HEK293T (cell line): ENCODE measurements at regions not wholly inside any gene's neighbourhood (a gene's known extent, or its start where the extent isn't known, plus 50 kb on each side); places are given as distances from the start of the nearest gene placed in this dataset.

Source experiments
- CTCF ChIA-PET: fragments of 350-600 bp; formaldehyde crosslinking; extraction: SDS; loops from one replicate; lab custom pipeline; 2021; ENCODE audit warnings: antibody characterized with exemption, inconsistent platforms; lab: Yijun Ruan, JAX
- POLR2A ChIA-PET: fragments of 350-600 bp; formaldehyde crosslinking; extraction: SDS; loops from one replicate; lab custom pipeline; 2020; ENCODE audit warnings: antibody characterized with exemption, inconsistent platforms; lab: Yijun Ruan, JAX
- DNase-seq: peaks from one replicate; pipeline ENCODE4 v3.0.0; 2012; ENCODE audit warnings: mixed read lengths; ENCODE audit errors: extremely low spot score
- ARNT ChIP-seq: fragments of 450-650 bp; IDR thresholded peaks from 2 replicates; pipeline ENCODE4 v1.6.1; 2017; ENCODE audit warnings: mild to moderate bottlenecking
- BHLHE40 ChIP-seq: fragments of 450-650 bp; IDR thresholded peaks from 2 replicates; pipeline ENCODE4 v1.6.1; 2016; ENCODE audit warnings: mild to moderate bottlenecking, moderate library complexity, borderline replicate concordance
- CTBP1 ChIP-seq: fragments of 450-650 bp; IDR thresholded peaks from 2 replicates; pipeline ENCODE4 v1.6.1; 2016; ENCODE audit warnings: borderline replicate concordance
- ELF4 ChIP-seq: fragments of 450-650 bp; IDR thresholded peaks from 2 replicates; pipeline ENCODE4 v1.6.1; 2017; ENCODE audit warnings: antibody characterized with exemption
- FOXA1 ChIP-seq: fragments of 450-650 bp; IDR thresholded peaks from 2 replicates; pipeline ENCODE4 v1.6.1; 2016; ENCODE audit warnings: mild to moderate bottlenecking
- FOXK2 ChIP-seq: fragments of 450-650 bp; IDR thresholded peaks from 2 replicates; pipeline ENCODE4 v1.6.1; 2016; ENCODE audit warnings: mild to moderate bottlenecking
- FOXM1 ChIP-seq: fragments of 450-650 bp; IDR thresholded peaks from 2 replicates; pipeline ENCODE4 v1.6.1; 2017; ENCODE audit warnings: mild to moderate bottlenecking, borderline replicate concordance
- HDGF ChIP-seq: fragments of 450-650 bp; IDR thresholded peaks from 2 replicates; pipeline ENCODE4 v1.6.1; 2017; ENCODE audit warnings: antibody characterized with exemption, borderline replicate concordance
- L3MBTL2 ChIP-seq: fragments of 450-650 bp; conservative IDR thresholded peaks from 2 replicates; pipeline ENCODE4 v1.6.1; 2016; ENCODE audit warnings: mild to moderate bottlenecking
- LEF1 ChIP-seq: fragments of 450-650 bp; IDR thresholded peaks from 2 replicates; pipeline ENCODE4 v1.6.1; 2017; ENCODE audit warnings: mild to moderate bottlenecking, borderline replicate concordance
- NFRKB ChIP-seq: fragments of 450-650 bp; IDR thresholded peaks from 2 replicates; pipeline ENCODE4 v1.6.1; 2016; ENCODE audit warnings: mild to moderate bottlenecking, moderate library complexity
- SP1 ChIP-seq: fragments of 450-650 bp; IDR thresholded peaks from 2 replicates; pipeline ENCODE4 v1.6.1; 2017
- SUZ12 ChIP-seq: fragments of 450-650 bp; IDR thresholded peaks from 2 replicates; pipeline ENCODE4 v1.6.1; 2016; ENCODE audit warnings: mild to moderate bottlenecking
- TARDBP ChIP-seq: fragments of 450-650 bp; IDR thresholded peaks from 2 replicates; pipeline ENCODE4 v1.6.1; 2016
- ZNF384 ChIP-seq: fragments of 450-650 bp; IDR thresholded peaks from 2 replicates; pipeline ENCODE4 v1.6.1; 2016
- TF ChIP-seq, protein P1 (sequence below): fragments of 450-650 bp; IDR thresholded peaks from 2 replicates; pipeline ENCODE4 v1.6.1; 2016

DNA sequence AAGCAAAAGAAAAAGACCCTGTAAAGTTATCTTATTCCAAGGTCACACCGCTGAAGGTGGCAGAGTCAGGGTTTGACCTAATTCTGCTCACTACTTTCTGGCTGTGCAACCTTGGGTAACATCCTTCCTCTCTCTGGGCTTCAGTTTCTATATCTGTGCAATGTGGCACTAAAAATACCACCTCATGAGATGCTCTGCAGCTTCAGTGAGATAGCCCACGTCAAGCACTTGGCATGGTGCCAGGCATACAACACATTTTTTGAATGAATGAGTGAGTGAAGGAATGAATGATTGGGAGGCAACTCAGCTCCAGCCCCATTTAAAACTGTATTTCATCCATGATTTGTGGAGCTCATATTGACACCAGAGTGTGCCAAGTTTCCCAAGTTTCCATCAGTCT is 62.3 kb downstream of the FOXI1 start:
- DNase-seq, result no peak
- POLR2A ChIA-PET, result no interaction called here
- CTCF ChIA-PET, result interaction anchor here (1.2 kb wide), 1 partner anchor 16 kb away, joined by 4 read pairs; no protein-coding TSS in a partner anchor
- TF ChIP-seq L3MBTL2 (no peak), ZNF384 (no peak), LEF1 (no peak), FOXA1 (no peak), FOXM1 (no peak), CTBP1 (no peak), FOXK2 (no peak), NFRKB (no peak), BHLHE40 (no peak), TARDBP (no peak), SP1 (no peak), ARNT (no peak), HDGF (no peak), SUZ12 (no peak), ELF4 (no peak)
- TF ChIP-seq, protein P1, sequence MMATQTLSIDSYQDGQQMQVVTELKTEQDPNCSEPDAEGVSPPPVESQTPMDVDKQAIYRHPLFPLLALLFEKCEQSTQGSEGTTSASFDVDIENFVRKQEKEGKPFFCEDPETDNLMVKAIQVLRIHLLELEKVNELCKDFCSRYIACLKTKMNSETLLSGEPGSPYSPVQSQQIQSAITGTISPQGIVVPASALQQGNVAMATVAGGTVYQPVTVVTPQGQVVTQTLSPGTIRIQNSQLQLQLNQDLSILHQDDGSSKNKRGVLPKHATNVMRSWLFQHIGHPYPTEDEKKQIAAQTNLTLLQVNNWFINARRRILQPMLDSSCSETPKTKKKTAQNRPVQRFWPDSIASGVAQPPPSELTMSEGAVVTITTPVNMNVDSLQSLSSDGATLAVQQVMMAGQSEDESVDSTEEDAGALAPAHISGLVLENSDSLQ, result no peak

GRCh38 chr5:170168797-170169196 is 63.1 kb downstream of the FOXI1 start:
- TF ChIP-seq FOXM1 (no peak), TARDBP (no peak), NFRKB (no peak), ELF4 (no peak), SP1 (no peak)
- ChIA-PET CTCF (interaction anchor here (0.7 kb wide), 1 partner anchor 248 kb away, joined by 3 read pairs; no protein-coding TSS in a partner anchor), POLR2A (no interaction called here)
- no peak for DNase-seq

DNA sequence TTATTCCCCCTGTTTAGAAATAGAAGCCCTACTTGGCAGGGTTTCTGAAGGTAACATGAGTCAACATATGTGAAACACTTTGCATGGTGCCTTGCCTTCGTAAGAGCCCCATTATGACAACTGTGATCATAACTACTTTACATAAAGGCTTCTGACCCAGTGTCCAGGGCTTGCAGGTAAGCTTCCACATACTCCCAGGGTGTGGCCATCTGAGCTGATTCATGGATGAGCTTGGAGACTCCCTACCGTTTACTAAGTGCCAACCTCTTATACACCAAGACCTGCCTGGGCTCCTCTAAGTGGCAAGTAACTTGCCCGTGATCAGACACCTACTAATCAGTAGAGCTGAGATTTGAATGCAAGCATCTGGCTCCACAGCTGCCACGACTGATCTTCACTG is 62.8 kb upstream of the C5orf58 start:
- DNase-seq, result no peak
- TF ChIP-seq ZNF384, result no peak
- TF ChIP-seq, protein P1, result no peak
- no peak for TF ChIP-seq CTBP1
- TF ChIP-seq HDGF, result no peak
- no peak for TF ChIP-seq FOXK2
- no peak for TF ChIP-seq TARDBP
- no peak for TF ChIP-seq FOXA1
- TF ChIP-seq ARNT, result no peak
- no peak for TF ChIP-seq LEF1
- no peak for TF ChIP-seq SP1
- POLR2A ChIA-PET, result no interaction called here
- CTCF ChIA-PET, result no interaction called here

DNA sequence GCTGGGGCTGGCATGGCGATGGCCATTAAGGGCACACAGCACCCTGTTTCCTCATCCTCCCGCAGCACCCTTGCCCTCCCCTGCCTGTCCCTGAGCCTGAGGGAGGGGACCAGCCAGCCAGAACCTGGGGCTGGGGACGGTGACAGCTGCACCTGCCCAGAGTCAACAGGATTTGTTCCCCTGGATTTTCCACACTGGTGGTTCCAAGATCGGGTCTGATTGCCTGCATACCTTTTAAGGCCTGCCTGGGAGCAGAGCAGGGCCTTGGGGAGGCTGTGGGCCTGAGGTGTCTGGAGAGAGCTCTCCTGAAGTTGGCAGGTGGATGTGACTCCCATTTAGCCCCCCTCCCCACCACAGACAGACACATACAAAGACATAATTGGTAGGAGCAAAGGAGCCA is 61.0 kb upstream of the C5orf58 start:
- TF ChIP-seq HDGF (no peak), FOXA1 (no peak), FOXM1 (no peak)
- ChIA-PET POLR2A (no interaction called here), CTCF (interaction anchor here (1.6 kb wide), 1 partner anchor 45 kb away, joined by 3 read pairs; no protein-coding TSS in a partner anchor)

DNA sequence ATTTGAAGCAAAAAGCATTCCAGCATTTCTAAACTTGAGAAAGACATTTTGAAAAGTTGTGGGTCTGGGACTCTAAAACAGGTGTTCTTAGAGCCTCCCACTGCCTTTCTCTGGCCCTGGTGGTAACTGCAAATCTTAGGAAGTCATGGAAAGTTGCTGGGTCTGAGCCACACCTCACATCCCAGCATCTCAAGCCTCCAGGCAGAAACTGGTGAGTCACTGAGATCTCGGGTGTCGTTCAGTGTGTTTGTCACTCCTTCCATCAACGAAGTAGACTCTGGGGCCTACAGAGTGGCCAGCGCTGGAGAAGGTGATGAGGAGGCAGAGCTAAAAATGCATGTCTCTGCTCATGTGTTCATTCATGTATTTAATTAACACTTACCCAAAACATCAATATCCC is 59.6 kb upstream of the C5orf58 start:
- CTCF ChIA-PET, result interaction anchor here (0.6 kb wide), 1 partner anchor 210 kb away, joined by 4 read pairs; no protein-coding TSS in a partner anchor
- no peak for DNase-seq
- POLR2A ChIA-PET, result no interaction called here
- TF ChIP-seq SUZ12 (no peak), SP1 (no peak), HDGF (no peak), ELF4 (no peak), CTBP1 (no peak), TARDBP (no peak), FOXM1 (no peak), L3MBTL2 (no peak), ZNF384 (no peak), FOXK2 (no peak), FOXA1 (no peak), ARNT (no peak)
- TF ChIP-seq, protein P1, result no peak

More for the DNA sequence above, 61.0 kb upstream of the C5orf58 start:
- DNase-seq, result no peak

GRCh38 chr5:170173647-170174046 is 59.1 kb upstream of the C5orf58 start:
- ChIA-PET POLR2A (no interaction called here), CTCF (interaction anchor here (0.7 kb wide), 1 partner anchor 10 kb away, joined by 3 read pairs; no protein-coding TSS in a partner anchor)
- DNase-seq, result no peak
- TF ChIP-seq HDGF (no peak), ELF4 (no peak), SP1 (no peak), BHLHE40 (no peak), LEF1 (no peak), L3MBTL2 (no peak), CTBP1 (no peak)

DNA sequence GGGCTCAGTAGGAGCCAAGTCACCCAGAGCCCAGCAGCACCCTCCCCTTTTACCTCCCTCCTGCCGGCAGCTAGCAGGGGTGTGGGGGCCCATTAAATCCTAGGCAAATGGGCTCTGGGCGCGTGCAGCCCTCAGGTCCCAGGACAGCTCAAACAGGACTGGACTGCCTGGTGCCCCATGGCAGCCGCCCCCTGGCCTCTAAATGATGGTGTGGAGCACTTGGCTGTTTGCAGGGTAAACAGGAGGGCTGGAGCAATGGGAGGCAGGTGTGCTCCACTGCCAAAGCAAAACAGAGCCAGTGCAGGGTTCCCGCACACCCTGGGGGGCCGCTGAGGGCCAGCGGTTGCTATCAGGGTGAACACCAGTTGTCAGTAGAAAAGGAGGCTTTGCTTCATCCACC is 55.9 kb upstream of the C5orf58 start:
- DNase-seq, result no peak
- CTCF ChIA-PET, result interaction anchor here (0.5 kb wide), 1 partner anchor 250 kb away, joined by 3 read pairs; no protein-coding TSS in a partner anchor
- no peak for TF ChIP-seq HDGF
- TF ChIP-seq SUZ12, result no peak
- no peak for TF ChIP-seq ARNT
- no peak for TF ChIP-seq FOXA1
- TF ChIP-seq ZNF384, result no peak
- no peak for TF ChIP-seq BHLHE40
- TF ChIP-seq CTBP1, result no peak
- no peak for TF ChIP-seq SP1
- no peak for TF ChIP-seq L3MBTL2
- no peak for TF ChIP-seq FOXM1
- no peak for TF ChIP-seq ELF4
- no peak for TF ChIP-seq NFRKB
- TF ChIP-seq, protein P1, result no peak
- no peak for TF ChIP-seq LEF1
- TF ChIP-seq FOXK2, result no peak
- TF ChIP-seq TARDBP, result no peak
- POLR2A ChIA-PET, result no interaction called here
